Muscle of back (tissue), 3 donors: ENCODE measurements at regions not wholly inside any gene's neighbourhood (a gene's known extent, or its start where the extent isn't known, plus 50 kb on each side); places are given as distances from the start of the nearest gene placed in this dataset.
A peak's percentile ranks its signal among the peaks of the same experiment; 100 is the strongest.
"Not testable (repeated sequence)": the region's sequence is repeated elsewhere in the genome, so short reads cannot be mapped to it uniquely, and the experiment has no call there.

Source experiments
- DNase-seq, 3 donors: peaks; one replicate each; pipeline versions ENCODE4 v3.0.0 to v3.0.0-alpha.2; 2013

- DNase-seq, result no peak
Observed at GRCh38 chr10:84632866-84633265, 304.5 kb downstream of the CCSER2 start.

- no peak for DNase-seq
Observed at GRCh38 chr10:84634636-84635035, 306.2 kb downstream of the CCSER2 start.

- not testable (repeated sequence) for DNase-seq
Observed at GRCh38 chr10:84650628-84651027, 322.2 kb downstream of the CCSER2 start.

- no peak for DNase-seq
Observed at GRCh38 chr10:84654671-84655070, 326.3 kb downstream of the CCSER2 start.

- DNase-seq, result no peak
Observed at GRCh38 chr10:84659027-84659426, 330.6 kb downstream of the CCSER2 start.

GRCh38 chr10:84659497-84660439 lies 331.4 kb downstream of the CCSER2 start:
- DNase-seq, result no peak

- no peak for DNase-seq
Observed at GRCh38 chr10:84660450-84661159, 332.2 kb downstream of the CCSER2 start.

- no peak for DNase-seq
Observed at GRCh38 chr10:84665211-84665610, 336.8 kb downstream of the CCSER2 start.

GRCh38 chr10:84665883-84666463 lies 337.6 kb downstream of the CCSER2 start:
- DNase-seq, result no peak

- DNase-seq, result no peak
Observed at GRCh38 chr10:84668186-84668763, 339.9 kb downstream of the CCSER2 start.

- no peak for DNase-seq
Observed at GRCh38 chr10:84675060-84675459, 346.7 kb downstream of the CCSER2 start.

GRCh38 chr10:84676536-84676935 lies 348.1 kb downstream of the CCSER2 start:
- no peak for DNase-seq

GRCh38 chr10:84681781-84682180 lies 353.4 kb downstream of the CCSER2 start:
- no peak for DNase-seq

- DNase-seq, result no peak
Observed at GRCh38 chr10:84683550-84683949, 355.2 kb downstream of the CCSER2 start.

GRCh38 chr10:84683980-84684740 lies 355.8 kb downstream of the CCSER2 start:
- DNase-seq, result no peak

GRCh38 chr10:84685047-84685660 lies 356.8 kb downstream of the CCSER2 start:
- DNase-seq, result no peak

- DNase-seq, result no peak
Observed at GRCh38 chr10:84693006-84693405, 364.6 kb downstream of the CCSER2 start.

GRCh38 chr10:84695902-84696301 lies 367.5 kb downstream of the CCSER2 start:
- peak; percentile 0 to 7 (median 1) for DNase-seq

GRCh38 chr10:84696610-84697009 lies 368.2 kb downstream of the CCSER2 start:
- DNase-seq, result no peak

- no peak for DNase-seq
Observed at GRCh38 chr10:84698989-84699388, 370.6 kb downstream of the CCSER2 start.
